DMS79 (cell line): ENCODE measurements at regions not wholly inside any gene's neighbourhood (a gene's known extent, or its start where the extent isn't known, plus 50 kb on each side); places are given as distances from the start of the nearest gene placed in this dataset.

Source experiments
- DNase-seq: peaks from one replicate; lab custom pipeline; 2025; lab: John Stamatoyannopoulos, UW

- DNase-seq, result no peak
Measured at GRCh38 chrX:14476205-14476604, 53.1 kb upstream of the GLRA2 start.

- DNase-seq, result no peak
Measured at GRCh38 chrX:14449773-14450172, 79.6 kb upstream of the GLRA2 start.

GRCh38 chrX:14448406-14448805 is 80.9 kb upstream of the GLRA2 start:
- no peak for DNase-seq

- DNase-seq, result no peak
Measured at GRCh38 chrX:14440106-14440505, 89.2 kb upstream of the GLRA2 start.

GRCh38 chrX:14427614-14428013 is 101.7 kb upstream of the GLRA2 start:
- DNase-seq, result no peak

- DNase-seq, result no peak
Measured at GRCh38 chrX:14420841-14421240, 108.5 kb upstream of the GLRA2 start.

- no peak for DNase-seq
Measured at GRCh38 chrX:14412686-14413085, 116.7 kb upstream of the GLRA2 start.

- no peak for DNase-seq
Measured at GRCh38 chrX:14411326-14411725, 118.0 kb upstream of the GLRA2 start.

- no peak for DNase-seq
Measured at GRCh38 chrX:14409341-14409740, 120.0 kb upstream of the GLRA2 start.

- DNase-seq, result no peak
Measured at GRCh38 chrX:14406225-14406624, 123.1 kb upstream of the GLRA2 start.

GRCh38 chrX:14398725-14399124 is 130.6 kb upstream of the GLRA2 start:
- DNase-seq, result no peak

- no peak for DNase-seq
Measured at GRCh38 chrX:14389682-14390081, 139.7 kb upstream of the GLRA2 start.

GRCh38 chrX:14386981-14387380 is 142.4 kb upstream of the GLRA2 start:
- DNase-seq, result no peak

GRCh38 chrX:14380044-14380443 is 149.3 kb upstream of the GLRA2 start:
- DNase-seq, result no peak

GRCh38 chrX:14377427-14377826 is 151.9 kb upstream of the GLRA2 start:
- DNase-seq, result no peak

GRCh38 chrX:14363728-14364127 is 165.6 kb upstream of the GLRA2 start:
- no peak for DNase-seq

GRCh38 chrX:14362721-14363120 is 166.6 kb upstream of the GLRA2 start:
- no peak for DNase-seq

- DNase-seq, result no peak
Measured at GRCh38 chrX:14361435-14361834, 167.9 kb upstream of the GLRA2 start.

- no peak for DNase-seq
Measured at GRCh38 chrX:14359727-14360126, 169.6 kb upstream of the GLRA2 start.

- no peak for DNase-seq
Measured at GRCh38 chrX:14359316-14359715, 170.0 kb upstream of the GLRA2 start.

- no peak for DNase-seq
Measured at GRCh38 chrX:14357314-14357713, 172.0 kb upstream of the GLRA2 start.

GRCh38 chrX:14356401-14356800 is 172.9 kb upstream of the GLRA2 start:
- no peak for DNase-seq

GRCh38 chrX:14355556-14355955 is 173.8 kb upstream of the GLRA2 start:
- DNase-seq, result no peak

- no peak for DNase-seq
Measured at GRCh38 chrX:14354521-14354920, 174.8 kb upstream of the GLRA2 start.

- no peak for DNase-seq
Measured at GRCh38 chrX:14352511-14352910, 176.8 kb upstream of the GLRA2 start.
